Transverse colon (tissue), 3 donors: ENCODE measurements at regions not wholly inside any gene's neighbourhood (a gene's known extent, or its start where the extent isn't known, plus 50 kb on each side); places are given as distances from the start of the nearest gene placed in this dataset.

Source experiments
- EP300 ChIP-seq: sonication (generic); formaldehyde crosslinking; IDR thresholded peaks from one replicate; pipeline ENCODE4 v1.6.1; 2017; ENCODE audit warnings: antibody characterized with exemption, low read depth
- TF ChIP-seq, protein P1 (sequence below), 5 experiments: fragments of 200-600 bp in 3 of 5; fragments of 450-650 bp in 2 of 5; sonication (generic) in 3 of 5; IDR thresholded peaks; 1 replicate in 2 of 5; 2 replicates in 3 of 5; pipeline ENCODE4 v1.5.1; 2016 to 2017; ENCODE audit warnings: antibody characterized with exemption in 5 of 5, inconsistent platforms in 3 of 5, mild to moderate bottlenecking in 2 of 5, moderate library complexity in 1 of 5

DNA sequence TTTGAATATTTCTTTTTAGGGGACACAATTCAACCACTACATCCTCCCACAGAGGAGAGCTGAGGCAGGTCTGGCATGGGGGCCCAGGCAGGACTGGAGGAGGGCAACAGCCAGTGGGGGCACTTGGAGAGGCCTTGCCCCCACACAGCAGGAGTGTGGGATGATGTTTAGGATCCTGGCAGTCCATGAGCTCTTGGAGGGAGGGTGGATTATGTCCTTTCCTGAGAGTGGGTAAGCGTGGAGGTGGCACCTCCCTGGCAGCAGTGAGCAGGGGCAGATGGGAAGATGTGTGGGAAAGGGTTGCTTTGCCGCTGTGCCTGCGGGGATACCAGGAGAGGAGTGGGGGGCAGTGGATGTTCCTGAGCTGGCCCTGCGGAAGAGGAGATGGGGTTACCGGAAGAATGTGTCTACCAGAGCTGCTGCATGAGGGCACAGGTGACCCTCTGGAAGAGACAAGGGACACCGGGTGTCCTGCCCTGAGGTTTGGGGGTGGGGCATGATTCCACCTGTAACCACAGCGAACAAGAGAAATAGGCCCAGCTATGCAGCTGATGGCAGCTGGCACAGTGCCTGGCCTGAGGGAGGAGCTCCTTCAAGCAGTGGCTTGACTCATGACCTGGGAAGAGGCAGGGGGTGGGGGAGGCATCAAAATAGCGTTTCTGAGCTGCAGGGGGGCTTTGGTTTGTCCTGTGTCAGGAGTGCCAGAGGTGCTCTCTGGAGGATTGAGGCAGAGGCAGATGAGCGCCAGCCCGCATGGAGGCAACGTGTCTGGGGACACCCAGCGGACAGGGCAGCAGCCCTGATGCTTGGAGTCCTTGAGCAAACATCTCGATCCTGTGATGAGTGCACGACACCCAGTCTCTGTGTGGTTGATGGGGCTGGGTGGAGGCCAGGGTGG lies 123.9 kb upstream of the TMPRSS2 start:
- no peak for TF ChIP-seq EP300
- TF ChIP-seq, protein P1, sequence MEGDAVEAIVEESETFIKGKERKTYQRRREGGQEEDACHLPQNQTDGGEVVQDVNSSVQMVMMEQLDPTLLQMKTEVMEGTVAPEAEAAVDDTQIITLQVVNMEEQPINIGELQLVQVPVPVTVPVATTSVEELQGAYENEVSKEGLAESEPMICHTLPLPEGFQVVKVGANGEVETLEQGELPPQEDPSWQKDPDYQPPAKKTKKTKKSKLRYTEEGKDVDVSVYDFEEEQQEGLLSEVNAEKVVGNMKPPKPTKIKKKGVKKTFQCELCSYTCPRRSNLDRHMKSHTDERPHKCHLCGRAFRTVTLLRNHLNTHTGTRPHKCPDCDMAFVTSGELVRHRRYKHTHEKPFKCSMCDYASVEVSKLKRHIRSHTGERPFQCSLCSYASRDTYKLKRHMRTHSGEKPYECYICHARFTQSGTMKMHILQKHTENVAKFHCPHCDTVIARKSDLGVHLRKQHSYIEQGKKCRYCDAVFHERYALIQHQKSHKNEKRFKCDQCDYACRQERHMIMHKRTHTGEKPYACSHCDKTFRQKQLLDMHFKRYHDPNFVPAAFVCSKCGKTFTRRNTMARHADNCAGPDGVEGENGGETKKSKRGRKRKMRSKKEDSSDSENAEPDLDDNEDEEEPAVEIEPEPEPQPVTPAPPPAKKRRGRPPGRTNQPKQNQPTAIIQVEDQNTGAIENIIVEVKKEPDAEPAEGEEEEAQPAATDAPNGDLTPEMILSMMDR (IDR thresholded peaks at IDR 0.05), result no peak
